ENCODE measurements at regions not wholly inside any gene's neighbourhood (a gene's known extent, or its start where the extent isn't known, plus 50 kb on each side); places are given as distances from the start of the nearest gene placed in this dataset.

DNA sequence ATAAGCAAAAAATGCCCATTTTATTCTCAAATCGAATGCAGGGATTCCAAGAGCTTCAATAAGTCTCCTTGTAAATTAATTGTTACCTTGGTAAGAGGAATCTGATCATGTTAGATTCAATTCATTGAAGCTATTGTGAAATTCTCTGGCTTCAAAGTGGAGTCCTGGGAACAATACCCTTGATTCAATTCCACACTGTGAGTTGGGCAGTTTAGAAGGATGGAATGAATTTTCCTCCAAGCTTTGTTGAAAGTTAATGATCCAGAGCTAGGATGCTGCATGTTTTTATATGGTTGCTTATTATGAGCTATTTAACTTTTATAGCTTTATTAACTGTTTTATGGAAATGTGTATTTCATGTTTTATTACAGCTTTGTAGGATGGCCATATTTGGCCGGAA, 89.9 kb upstream of the IGF1 start:
- H2AFZ ChIP-seq (ENCODE audit: low read length) = no peak overlapping the region
- no peak overlapping the region for H3K4me2 ChIP-seq (ENCODE audit: insufficient read depth, low read length)
- H3K36me3 ChIP-seq (ENCODE audit: insufficient read depth, low read length) = no peaks in the 10 kb centered on the region
- no peaks in the 10 kb centered on the region for H3K79me2 ChIP-seq (ENCODE audit: insufficient read depth, low read length)
- DNase-seq (ENCODE audit: insufficient read length, low spot score, missing footprints) = no peak
- H3K27me3 ChIP-seq (ENCODE audit: insufficient read depth, low read length) = no peaks in the 10 kb centered on the region
- no peak overlapping the region for H3K4me3 ChIP-seq (ENCODE audit: insufficient read depth, low read length)
- H4K20me1 ChIP-seq (ENCODE audit: insufficient read depth, low read length) = no peaks in the 10 kb centered on the region
- H3K4me1 ChIP-seq (ENCODE audit: insufficient read depth, low read length) = peaks cover 23% of the 10 kb centered on the region
- H3K9me3 ChIP-seq (ENCODE audit: low read depth, low read length) = no peaks in the 10 kb centered on the region
- TF ChIP-seq, protein P1, sequence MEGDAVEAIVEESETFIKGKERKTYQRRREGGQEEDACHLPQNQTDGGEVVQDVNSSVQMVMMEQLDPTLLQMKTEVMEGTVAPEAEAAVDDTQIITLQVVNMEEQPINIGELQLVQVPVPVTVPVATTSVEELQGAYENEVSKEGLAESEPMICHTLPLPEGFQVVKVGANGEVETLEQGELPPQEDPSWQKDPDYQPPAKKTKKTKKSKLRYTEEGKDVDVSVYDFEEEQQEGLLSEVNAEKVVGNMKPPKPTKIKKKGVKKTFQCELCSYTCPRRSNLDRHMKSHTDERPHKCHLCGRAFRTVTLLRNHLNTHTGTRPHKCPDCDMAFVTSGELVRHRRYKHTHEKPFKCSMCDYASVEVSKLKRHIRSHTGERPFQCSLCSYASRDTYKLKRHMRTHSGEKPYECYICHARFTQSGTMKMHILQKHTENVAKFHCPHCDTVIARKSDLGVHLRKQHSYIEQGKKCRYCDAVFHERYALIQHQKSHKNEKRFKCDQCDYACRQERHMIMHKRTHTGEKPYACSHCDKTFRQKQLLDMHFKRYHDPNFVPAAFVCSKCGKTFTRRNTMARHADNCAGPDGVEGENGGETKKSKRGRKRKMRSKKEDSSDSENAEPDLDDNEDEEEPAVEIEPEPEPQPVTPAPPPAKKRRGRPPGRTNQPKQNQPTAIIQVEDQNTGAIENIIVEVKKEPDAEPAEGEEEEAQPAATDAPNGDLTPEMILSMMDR (IDR thresholded peaks at IDR 0.05; ENCODE audit: extremely low read depth, low read depth, low read length) = no peak
- no peak overlapping the region for H3K27ac ChIP-seq (ENCODE audit: low read depth, low read length)

DNA sequence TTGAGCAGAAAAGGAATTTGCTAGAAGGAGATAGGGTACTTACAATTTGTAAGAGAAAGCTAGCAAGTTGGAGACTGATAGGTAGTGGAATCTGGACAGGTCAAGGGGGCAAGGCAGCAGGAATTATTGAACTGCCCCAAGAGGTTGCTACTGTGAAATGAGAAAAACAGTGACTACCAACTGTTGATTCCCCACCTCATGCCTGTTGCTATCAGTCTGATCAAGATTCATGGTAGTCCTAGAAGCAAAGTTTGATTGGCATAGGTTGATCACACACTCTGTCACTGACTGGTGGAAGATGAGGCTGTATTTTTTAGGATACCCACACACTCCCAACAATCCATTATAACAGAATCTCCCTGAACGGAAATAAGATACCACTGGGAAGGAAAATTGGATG, 89.4 kb upstream of the IGF1 start:
- H3K4me2 ChIP-seq (ENCODE audit: insufficient read depth, low read length) = no peak overlapping the region
- H3K36me3 ChIP-seq (ENCODE audit: insufficient read depth, low read length) = no peaks in the 10 kb centered on the region
- TF ChIP-seq, protein P1 (IDR thresholded peaks at IDR 0.05; ENCODE audit: extremely low read depth, low read depth, low read length) = no peak
- no peak overlapping the region for H3K4me3 ChIP-seq (ENCODE audit: insufficient read depth, low read length)
- H3K4me1 ChIP-seq (ENCODE audit: insufficient read depth, low read length) = peaks cover 23% of the 10 kb centered on the region
- DNase-seq (ENCODE audit: insufficient read length, low spot score, missing footprints) = no peak
- H3K27ac ChIP-seq (ENCODE audit: low read depth, low read length) = no peak overlapping the region
- H3K79me2 ChIP-seq (ENCODE audit: insufficient read depth, low read length) = no peaks in the 10 kb centered on the region
- no peaks in the 10 kb centered on the region for H4K20me1 ChIP-seq (ENCODE audit: insufficient read depth, low read length)
- no peaks in the 10 kb centered on the region for H3K9me3 ChIP-seq (ENCODE audit: low read depth, low read length)
- no peaks in the 10 kb centered on the region for H3K27me3 ChIP-seq (ENCODE audit: insufficient read depth, low read length)
- H2AFZ ChIP-seq (ENCODE audit: low read length) = peak overlapping the region; percentile 48

DNA sequence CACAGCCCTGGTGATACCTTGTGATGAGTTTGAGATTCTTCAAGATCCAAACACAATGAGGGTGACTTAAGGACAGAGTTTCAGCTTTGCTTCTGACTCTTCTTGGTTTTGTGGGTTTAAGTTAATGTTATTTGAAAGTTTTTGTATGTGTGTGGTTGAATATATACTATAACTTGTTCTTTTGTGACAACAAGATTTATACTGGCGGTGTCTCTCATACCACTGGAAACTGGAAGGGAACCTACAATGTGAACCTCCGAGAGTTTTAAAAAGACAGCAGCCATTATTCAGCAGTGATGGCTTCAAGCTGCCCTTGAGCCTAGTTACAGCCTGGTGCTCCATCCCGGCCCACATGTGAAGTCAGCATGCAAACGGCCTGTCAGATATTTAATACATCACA, 87.9 kb upstream of the IGF1 start:
- Histone ChIP-seq H3K27ac (ENCODE audit: low read depth, low read length) (peak overlapping the region; percentile 96), H3K36me3 (ENCODE audit: insufficient read depth, low read length) (no peaks in the 10 kb centered on the region), H3K4me2 (ENCODE audit: insufficient read depth, low read length) (no peak overlapping the region), H4K20me1 (ENCODE audit: insufficient read depth, low read length) (no peaks in the 10 kb centered on the region), H3K79me2 (ENCODE audit: insufficient read depth, low read length) (no peaks in the 10 kb centered on the region), H2AFZ (ENCODE audit: low read length) (peak overlapping the region; percentile 64), H3K27me3 (ENCODE audit: insufficient read depth, low read length) (no peaks in the 10 kb centered on the region), H3K4me1 (ENCODE audit: insufficient read depth, low read length) (peaks cover 23% of the 10 kb centered on the region), H3K4me3 (ENCODE audit: insufficient read depth, low read length) (no peak overlapping the region), H3K9me3 (ENCODE audit: low read depth, low read length) (no peaks in the 10 kb centered on the region)
- no peak for DNase-seq (ENCODE audit: insufficient read length, low spot score, missing footprints)
- TF ChIP-seq, protein P1 (IDR thresholded peaks at IDR 0.05; ENCODE audit: extremely low read depth, low read depth, low read length) = no peak

DNA sequence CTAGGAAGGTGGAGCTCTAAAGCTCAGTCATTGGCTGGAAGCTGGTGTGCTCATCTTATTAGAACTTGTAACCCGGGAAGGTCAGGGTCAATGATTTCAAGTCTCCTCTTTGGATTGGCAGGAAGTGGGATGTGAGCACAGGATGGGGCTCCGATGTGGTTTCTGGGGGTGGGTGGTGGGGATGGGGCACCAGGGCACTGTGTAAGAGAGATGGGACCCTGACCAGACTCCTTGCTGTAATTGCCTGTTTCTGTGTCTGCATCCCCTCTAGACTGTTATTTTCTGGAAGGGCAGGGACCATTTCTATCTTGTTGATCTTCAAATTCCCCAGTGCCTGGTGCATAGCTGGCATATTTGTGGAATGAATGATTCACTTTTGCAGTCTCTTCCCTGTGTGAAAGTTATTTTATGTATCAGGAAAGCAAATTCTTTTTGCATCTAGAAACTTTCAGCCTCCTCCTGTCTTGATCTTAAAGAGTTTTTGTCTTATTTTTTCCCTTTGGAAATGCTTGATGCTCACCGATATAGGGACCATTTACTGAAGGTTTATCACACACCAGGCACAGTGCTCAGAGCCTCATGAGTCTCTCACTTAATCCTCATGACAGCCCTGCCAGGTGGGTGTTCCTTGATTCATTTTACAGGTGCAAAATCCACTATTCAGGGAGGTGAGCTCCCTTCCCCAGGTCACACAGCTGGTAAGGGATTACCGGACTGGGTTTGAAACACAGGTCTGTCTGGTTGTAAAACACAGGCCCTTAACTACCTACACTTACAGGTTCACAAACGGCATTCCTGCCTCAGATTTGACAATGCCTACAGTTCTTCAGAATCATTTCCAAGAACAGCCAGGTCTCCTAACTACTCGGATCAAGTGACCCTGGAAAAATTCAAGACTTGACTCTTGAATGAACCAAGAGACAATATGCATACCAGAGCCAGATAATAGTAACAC, 86.9 kb upstream of the IGF1 start:
- Histone ChIP-seq H3K9me3 (ENCODE audit: low read depth, low read length) (no peaks in the 10 kb centered on the region), H3K4me1 (ENCODE audit: insufficient read depth, low read length) (peaks cover 26% of the 10 kb centered on the region), H3K79me2 (ENCODE audit: insufficient read depth, low read length) (no peaks in the 10 kb centered on the region), H3K27me3 (ENCODE audit: insufficient read depth, low read length) (no peaks in the 10 kb centered on the region), H4K20me1 (ENCODE audit: insufficient read depth, low read length) (no peaks in the 10 kb centered on the region), H2AFZ (ENCODE audit: low read length) (peak overlapping the region; percentile 55), H3K4me3 (ENCODE audit: insufficient read depth, low read length) (peak overlapping the region; percentile 33), H3K27ac (ENCODE audit: low read depth, low read length) (peak overlapping the region; percentile 96), H3K4me2 (ENCODE audit: insufficient read depth, low read length) (peak overlapping the region; percentile 70), H3K36me3 (ENCODE audit: insufficient read depth, low read length) (no peaks in the 10 kb centered on the region)
- TF ChIP-seq, protein P1 (IDR thresholded peaks at IDR 0.05; ENCODE audit: extremely low read depth, low read depth, low read length) = no peak
- peak; percentile 66 for DNase-seq (ENCODE audit: insufficient read length, low spot score, missing footprints)
